BLaER1 (cell line): ENCODE measurements at regions not wholly inside any gene's neighbourhood (a gene's known extent, or its start where the extent isn't known, plus 50 kb on each side); places are given as distances from the start of the nearest gene placed in this dataset.
"Not testable (repeated sequence)": the region's sequence is repeated elsewhere in the genome, so short reads cannot be mapped to it uniquely, and the experiment has no call there.

Experiments used
- H3K27ac ChIP-seq: shearing (Covaris generic); formaldehyde crosslinking; 2 replicates; pipeline ENCODE4 v1.8.1; 2022
- H3K27me3 ChIP-seq: shearing (Covaris generic); formaldehyde crosslinking; 2 replicates; pipeline ENCODE4 v1.8.1; 2022
- H3K36me3 ChIP-seq: shearing (Covaris generic); formaldehyde crosslinking; 2 replicates; pipeline ENCODE4 v1.8.1; 2022
- H3K4me1 ChIP-seq: shearing (Covaris generic); formaldehyde crosslinking; 2 replicates; pipeline ENCODE4 v1.8.1; 2022
- H3K4me2 ChIP-seq: shearing (Covaris generic); formaldehyde crosslinking; 2 replicates; pipeline ENCODE4 v1.8.1; 2022
- H3K4me3 ChIP-seq: shearing (Covaris generic); formaldehyde crosslinking; 2 replicates; pipeline ENCODE4 v1.8.1; 2022
- H3K9ac ChIP-seq: shearing (Covaris generic); formaldehyde crosslinking; 2 replicates; pipeline ENCODE4 v1.8.1; 2022
- H3K9me3 ChIP-seq: shearing (Covaris generic); formaldehyde crosslinking; 2 replicates; pipeline ENCODE4 v1.8.1; 2022
- H4K20me1 ChIP-seq: shearing (Covaris generic); formaldehyde crosslinking; 2 replicates; pipeline ENCODE4 v1.8.1; 2022
- Cebpa-rat ChIP-seq: shearing (Covaris generic); IDR thresholded peaks from 2 replicates; pipeline ENCODE4 v1.8.1; 2022

GRCh38 chr16:86347090-86347489 is 163.2 kb upstream of the FOXF1 start:
- Histone ChIP-seq H3K4me2 (no peak overlapping the region), H3K27me3 (peaks cover 24% of the 10 kb centered on the region), H3K4me3 (no peak overlapping the region), H3K9ac (no peak overlapping the region), H3K27ac (no peak overlapping the region), H4K20me1 (no peaks in the 10 kb centered on the region), H3K4me1 (no peaks in the 10 kb centered on the region), H3K36me3 (no peaks in the 10 kb centered on the region), H3K9me3 (no peaks in the 10 kb centered on the region)
- no peak for TF ChIP-seq Cebpa-rat

GRCh38 chr16:86347916-86348555 is 162.3 kb upstream of the FOXF1 start:
- no peaks in the 10 kb centered on the region for H3K36me3 ChIP-seq
- no peaks in the 10 kb centered on the region for H3K9me3 ChIP-seq
- no peak overlapping the region for H3K4me2 ChIP-seq
- no peak overlapping the region for H3K4me3 ChIP-seq
- no peaks in the 10 kb centered on the region for H4K20me1 ChIP-seq
- no peak for TF ChIP-seq Cebpa-rat
- peaks cover 23% of the 10 kb centered on the region for H3K27me3 ChIP-seq
- H3K4me1 ChIP-seq, result no peaks in the 10 kb centered on the region
- H3K27ac ChIP-seq, result no peak overlapping the region
- H3K9ac ChIP-seq, result no peak overlapping the region

GRCh38 chr16:86349338-86349900 is 160.9 kb upstream of the FOXF1 start:
- Histone ChIP-seq H3K9ac (no peak overlapping the region), H3K9me3 (no peaks in the 10 kb centered on the region), H3K4me2 (no peak overlapping the region), H3K36me3 (no peaks in the 10 kb centered on the region), H3K27me3 (peaks cover 9% of the 10 kb centered on the region; the same call in 1 of the 2 replicates), H3K4me3 (no peak overlapping the region), H3K27ac (no peak overlapping the region), H3K4me1 (no peaks in the 10 kb centered on the region), H4K20me1 (no peaks in the 10 kb centered on the region)
- TF ChIP-seq Cebpa-rat, result no peak

GRCh38 chr16:86350289-86350688 is 160.0 kb upstream of the FOXF1 start:
- Histone ChIP-seq H3K36me3 (no peaks in the 10 kb centered on the region), H3K27ac (no peak overlapping the region), H4K20me1 (no peaks in the 10 kb centered on the region), H3K9me3 (no peaks in the 10 kb centered on the region), H3K4me3 (no peak overlapping the region), H3K27me3 (peaks cover 8% of the 10 kb centered on the region; the same call in 1 of the 2 replicates), H3K4me2 (no peak overlapping the region), H3K4me1 (no peaks in the 10 kb centered on the region), H3K9ac (no peak overlapping the region)
- TF ChIP-seq Cebpa-rat, result no peak

- Histone ChIP-seq H3K36me3 (no peaks in the 10 kb centered on the region), H4K20me1 (no peaks in the 10 kb centered on the region), H3K27ac (no peak overlapping the region), H3K27me3 (peaks cover 8% of the 10 kb centered on the region; the same call in 1 of the 2 replicates), H3K9me3 (peaks cover 4% of the 10 kb centered on the region; the same call in 1 of the 2 replicates), H3K4me2 (no peak overlapping the region), H3K4me3 (no peak overlapping the region), H3K4me1 (no peaks in the 10 kb centered on the region), H3K9ac (no peak overlapping the region)
- no peak for TF ChIP-seq Cebpa-rat
Measured at GRCh38 chr16:86351041-86351784, 159.1 kb upstream of the FOXF1 start.

GRCh38 chr16:86351785-86352139 is 158.6 kb upstream of the FOXF1 start:
- H3K4me3 ChIP-seq, H3K36me3 ChIP-seq, H4K20me1 ChIP-seq, H3K27me3 ChIP-seq, H3K9me3 ChIP-seq, H3K4me2 ChIP-seq, H3K9ac ChIP-seq, H3K4me1 ChIP-seq, H3K27ac ChIP-seq: not testable (repeated sequence)

- Histone ChIP-seq H3K9me3 (peaks cover 4% of the 10 kb centered on the region; the same call in 1 of the 2 replicates), H4K20me1 (no peaks in the 10 kb centered on the region), H3K4me2 (no peak overlapping the region), H3K36me3 (no peaks in the 10 kb centered on the region), H3K27ac (no peak overlapping the region), H3K4me1 (no peaks in the 10 kb centered on the region), H3K9ac (no peak overlapping the region), H3K4me3 (no peak overlapping the region), H3K27me3 (peaks cover 8% of the 10 kb centered on the region; the same call in 1 of the 2 replicates)
- no peak for TF ChIP-seq Cebpa-rat
Measured at GRCh38 chr16:86353148-86353547, 157.2 kb upstream of the FOXF1 start.

GRCh38 chr16:86353948-86354347 is 156.4 kb upstream of the FOXF1 start:
- no peaks in the 10 kb centered on the region for H3K36me3 ChIP-seq
- no peaks in the 10 kb centered on the region for H4K20me1 ChIP-seq
- peaks cover 8% of the 10 kb centered on the region; the same call in 1 of the 2 replicates for H3K27me3 ChIP-seq
- no peaks in the 10 kb centered on the region for H3K4me1 ChIP-seq
- no peak for TF ChIP-seq Cebpa-rat
- H3K4me2 ChIP-seq, result no peak overlapping the region
- no peak overlapping the region for H3K27ac ChIP-seq
- no peak overlapping the region for H3K4me3 ChIP-seq
- peaks cover 4% of the 10 kb centered on the region; the same call in 1 of the 2 replicates for H3K9me3 ChIP-seq
- H3K9ac ChIP-seq, result no peak overlapping the region

GRCh38 chr16:86354641-86355513 is 155.4 kb upstream of the FOXF1 start:
- H3K36me3 ChIP-seq, result no peaks in the 10 kb centered on the region
- TF ChIP-seq Cebpa-rat, result no peak
- no peaks in the 10 kb centered on the region for H4K20me1 ChIP-seq
- no peak overlapping the region for H3K27ac ChIP-seq
- no peaks in the 10 kb centered on the region for H3K4me1 ChIP-seq
- H3K27me3 ChIP-seq, result 0 out of 2 replicates have a peak, but pooled peaks cover 4% of the 10 kb centered on the region
- no peak overlapping the region for H3K4me2 ChIP-seq
- no peak overlapping the region for H3K4me3 ChIP-seq
- peaks cover 4% of the 10 kb centered on the region; the same call in 1 of the 2 replicates for H3K9me3 ChIP-seq
- H3K9ac ChIP-seq, result no peak overlapping the region
